Mucosa of gallbladder (tissue), 1 donor: ENCODE measurements at regions not wholly inside any gene's neighbourhood (a gene's known extent, or its start where the extent isn't known, plus 50 kb on each side); places are given as distances from the start of the nearest gene placed in this dataset.
A peak's percentile ranks its signal among the peaks of the same experiment; 100 is the strongest.

ENCODE experiments used
- DNase-seq: peaks from one replicate; pipeline ENCODE4 v3.0.0-alpha.2; 2020; ENCODE audit warnings: low spot score
- donor health status: DM: no; HTN: no; CAD: no.

DNA sequence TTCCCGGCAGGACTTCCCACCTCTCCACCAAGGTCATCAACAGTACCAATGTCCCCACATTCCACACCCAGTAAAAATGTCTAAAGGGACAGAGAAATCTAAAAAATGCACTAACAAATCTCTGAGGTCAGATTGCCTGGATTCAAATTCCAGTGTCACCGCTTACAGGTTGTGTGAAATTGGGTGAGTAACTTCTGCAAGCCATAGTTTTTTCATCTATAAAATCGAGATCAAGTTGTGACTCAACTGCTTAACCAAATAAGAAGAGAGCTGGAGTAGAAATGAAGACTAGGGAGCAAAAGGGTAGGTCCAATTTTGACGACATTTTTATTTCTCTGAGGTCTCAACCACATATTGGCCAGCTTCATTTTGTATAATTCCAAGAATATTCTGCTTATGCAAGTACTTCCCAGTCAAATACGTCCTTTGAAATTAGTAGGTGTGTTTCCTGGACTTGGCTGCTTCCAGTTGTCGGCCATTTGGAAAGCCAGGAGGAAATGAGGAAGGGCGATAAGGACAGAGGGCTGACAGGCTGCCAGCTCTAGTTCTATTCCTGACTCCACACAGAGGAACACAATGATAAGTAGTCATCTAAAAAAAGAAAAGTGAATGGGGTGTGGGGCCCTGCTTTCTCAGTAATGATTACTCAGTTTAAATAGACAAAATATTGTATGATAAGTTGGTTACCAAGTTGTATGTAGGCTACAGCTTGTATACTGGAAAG, 57.7 kb upstream of the ZC3H11B start:
- peak; percentile 50 for DNase-seq

DNA sequence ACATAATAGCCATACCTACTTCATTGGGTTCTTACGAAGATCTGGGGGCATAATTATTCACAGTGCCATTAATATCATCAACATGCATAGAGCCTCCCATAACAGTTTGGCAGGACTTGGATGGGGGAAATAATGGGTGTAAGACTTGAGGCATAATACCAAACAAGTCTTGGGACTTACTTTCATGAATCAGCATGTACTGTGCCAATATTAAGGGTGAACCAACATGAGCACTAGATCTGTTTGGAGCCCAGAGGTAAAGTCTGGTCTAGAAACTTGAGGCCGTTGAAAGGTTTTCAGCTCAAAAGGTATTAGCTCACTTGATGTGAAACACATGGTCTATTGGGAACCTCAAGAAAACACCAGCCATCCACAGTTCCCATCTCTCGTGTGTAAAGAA, 56.7 kb upstream of the ZC3H11B start:
- DNase-seq = no peak

DNA sequence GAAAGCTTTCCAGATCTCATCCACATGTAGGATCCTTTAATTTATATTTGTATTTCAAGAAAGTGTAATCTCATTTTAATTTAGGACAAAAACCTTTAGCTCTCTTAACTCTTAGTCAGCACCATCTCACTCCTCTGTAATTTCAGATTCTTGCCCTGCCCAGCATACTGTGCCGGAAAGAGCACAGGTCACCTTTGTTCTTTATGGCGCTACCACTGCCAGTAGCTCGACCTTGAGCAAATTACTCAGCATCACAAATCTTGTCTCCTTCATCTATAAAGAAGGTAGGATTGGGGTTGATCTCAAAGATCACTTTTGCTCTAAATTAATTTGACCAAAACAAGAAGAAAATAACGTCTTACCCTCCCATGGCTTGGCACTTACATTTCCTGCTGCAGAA, 56.1 kb upstream of the ZC3H11B start:
- peak; percentile 11 for DNase-seq

DNA sequence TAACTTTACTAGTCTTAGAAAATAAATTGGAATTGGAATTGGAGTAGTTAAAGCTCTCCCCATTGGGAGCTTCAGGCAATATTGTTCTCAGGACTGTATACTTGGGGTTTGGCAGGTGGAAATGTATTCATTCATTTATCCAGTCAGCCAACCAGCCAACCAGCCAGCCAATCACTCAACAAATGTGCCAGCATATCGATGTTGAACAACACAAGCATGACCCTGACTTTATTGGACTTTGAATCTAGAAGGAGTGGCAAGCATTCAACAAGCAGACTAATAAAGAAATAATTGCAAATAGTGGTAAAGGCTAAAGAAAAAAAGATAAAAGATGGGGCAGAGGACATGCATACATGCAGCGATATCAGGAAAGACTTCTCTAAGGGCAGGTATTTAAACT, 55.5 kb upstream of the ZC3H11B start:
- peak; percentile 58 for DNase-seq

DNA sequence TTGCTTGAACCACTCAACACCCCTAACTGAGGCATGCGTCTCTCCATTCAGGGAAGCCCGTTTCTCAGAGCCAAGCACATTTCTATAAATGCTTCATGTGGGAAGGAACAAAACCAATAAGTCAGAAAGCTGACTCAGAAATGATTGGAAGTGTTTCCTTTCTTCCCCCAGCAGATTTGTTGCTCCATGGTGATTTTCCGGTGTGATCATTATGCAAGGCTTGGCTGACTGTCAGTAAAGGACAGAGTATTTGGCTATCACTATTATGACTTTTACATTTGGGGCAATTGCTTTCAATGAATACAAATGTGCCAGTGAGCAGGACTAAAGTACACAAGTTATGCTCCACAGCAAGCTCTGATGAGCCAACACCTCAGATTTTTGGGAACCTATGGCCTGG, 53.3 kb upstream of the ZC3H11B start:
- DNase-seq = no peak

DNA sequence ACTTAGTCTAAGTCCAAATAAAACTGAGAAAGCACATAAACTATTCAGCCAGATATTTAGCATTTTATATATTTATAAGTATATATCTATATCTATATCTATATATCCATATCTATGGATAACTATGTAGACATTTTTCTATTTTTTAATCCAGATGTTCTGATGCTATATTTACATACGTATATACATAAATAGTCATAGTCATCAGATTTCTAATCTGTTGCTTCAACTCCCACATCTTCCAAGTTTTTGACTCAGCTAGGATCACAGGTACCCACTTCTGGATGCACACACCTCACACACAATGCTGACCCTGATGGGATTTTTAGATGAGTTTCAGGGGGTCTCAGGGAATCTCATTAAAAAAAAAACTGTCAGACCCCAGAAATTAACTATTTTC, 52.2 kb upstream of the ZC3H11B start:
- no peak for DNase-seq

DNA sequence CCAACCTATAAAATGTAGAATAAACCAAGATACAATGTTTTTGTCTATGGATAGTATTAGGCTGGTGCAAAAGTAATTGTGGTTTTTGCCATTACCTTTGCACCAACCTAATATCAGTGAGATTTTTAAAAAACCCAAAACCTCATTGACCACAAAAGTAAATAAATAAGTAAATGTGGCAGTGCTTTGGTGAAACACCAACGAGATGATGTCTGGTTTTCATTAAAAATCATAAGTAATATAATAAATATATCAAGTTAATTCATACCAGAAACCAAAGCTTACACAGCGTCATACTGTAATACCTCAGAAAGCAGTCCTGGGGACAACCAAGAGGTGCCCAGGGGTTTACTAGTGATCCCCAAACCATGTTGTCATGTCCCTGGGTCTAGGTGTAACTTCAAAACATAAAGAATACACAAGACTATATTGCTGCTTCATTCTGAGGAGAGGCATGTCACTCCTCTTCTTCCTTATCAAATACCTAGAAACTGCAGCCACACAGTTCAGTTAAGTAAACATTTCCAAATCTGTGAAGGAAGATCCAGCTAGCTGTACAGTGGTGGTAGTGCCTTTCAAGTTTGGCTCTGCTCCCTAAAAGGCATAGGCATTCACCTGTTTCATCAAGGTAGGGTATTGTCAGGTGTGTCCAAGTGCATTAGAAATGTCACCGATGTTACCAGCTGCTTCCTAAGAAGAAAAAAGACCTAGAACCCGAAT, 51.6 kb upstream of the ZC3H11B start:
- DNase-seq = no peak
